ENCODE measurements at regions not wholly inside any gene's neighbourhood (a gene's known extent, or its start where the extent isn't known, plus 50 kb on each side); places are given as distances from the start of the nearest gene placed in this dataset.

DNA sequence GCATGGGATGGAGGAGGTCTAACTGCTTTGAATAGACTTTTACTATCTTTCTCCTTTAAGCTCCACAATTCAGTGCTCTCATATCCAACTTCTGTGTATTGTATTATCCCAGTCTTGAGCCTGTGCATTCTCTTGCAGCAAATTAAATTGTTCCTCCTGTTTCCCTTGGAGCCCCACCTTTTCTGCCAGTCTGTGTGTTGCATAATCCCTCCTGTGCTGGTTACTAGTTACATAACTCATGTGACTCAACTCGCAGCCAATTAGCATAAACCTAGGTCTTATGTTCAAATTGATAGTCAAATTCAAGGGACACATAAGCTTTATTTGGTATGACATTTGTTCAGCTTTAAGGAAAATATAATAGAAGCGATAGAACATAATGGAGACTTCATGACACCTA lies 1863.5 kb downstream of the MRPL39 start:
- no peak for DNase-seq (ENCODE audit: low read depth in 2 of 2)

DNA sequence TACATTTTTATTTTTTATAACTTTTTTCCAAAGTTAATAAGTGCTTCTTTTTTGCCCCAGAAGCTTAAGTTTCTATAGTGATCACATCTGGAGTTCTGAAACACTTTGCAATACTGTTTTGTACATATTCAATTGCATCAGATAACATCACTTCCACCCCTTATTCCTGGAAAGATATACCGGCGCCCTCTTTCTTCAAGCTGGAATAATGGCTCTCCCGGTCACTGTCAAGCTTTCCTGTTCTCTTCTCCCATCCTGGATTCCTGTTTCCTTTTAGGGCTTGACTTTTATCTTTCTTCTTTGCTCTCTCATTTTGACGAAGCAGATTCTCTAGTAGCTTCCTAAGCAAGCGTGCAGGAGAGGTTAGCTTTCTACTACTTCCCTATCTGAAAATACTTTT lies 1866.8 kb downstream of the MRPL39 start:
- no peak for DNase-seq (ENCODE audit: low read depth in 2 of 2)

- no peak for DNase-seq (ENCODE audit: low read depth in 2 of 2)
Measured at GRCh38 chr21:23732776-23733175, 1874.5 kb downstream of the MRPL39 start.

GRCh38 chr21:23729331-23729730 lies 1878.0 kb downstream of the MRPL39 start:
- no peak for DNase-seq (ENCODE audit: low read depth in 2 of 2)

DNA sequence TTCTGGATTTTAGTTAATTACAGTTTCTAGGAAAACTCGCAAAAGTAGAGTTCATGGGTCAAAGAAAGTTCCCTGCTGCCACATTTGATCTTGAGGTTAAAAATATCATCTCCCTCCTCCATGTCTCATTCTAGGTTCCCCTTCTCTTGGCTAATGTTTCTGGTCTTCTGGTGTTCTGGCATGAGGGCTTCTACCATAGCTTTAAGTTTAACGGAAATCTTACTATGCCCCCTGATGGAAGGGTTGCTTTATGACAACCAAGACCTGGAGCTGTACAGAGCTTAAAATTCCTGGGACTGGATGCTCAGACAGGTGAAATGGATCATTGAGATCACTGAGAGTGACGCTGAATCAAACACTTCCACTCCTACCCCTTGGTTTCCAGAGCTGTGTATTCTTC lies 1881.7 kb downstream of the MRPL39 start:
- no peak for DNase-seq (ENCODE audit: low read depth in 2 of 2)

GRCh38 chr21:23718446-23719285 lies 1888.6 kb downstream of the MRPL39 start:
- no peak for DNase-seq (ENCODE audit: low read depth in 2 of 2)

GRCh38 chr21:23712166-23712565 lies 1895.1 kb downstream of the MRPL39 start:
- DNase-seq (ENCODE audit: low read depth in 2 of 2), result no peak

DNA sequence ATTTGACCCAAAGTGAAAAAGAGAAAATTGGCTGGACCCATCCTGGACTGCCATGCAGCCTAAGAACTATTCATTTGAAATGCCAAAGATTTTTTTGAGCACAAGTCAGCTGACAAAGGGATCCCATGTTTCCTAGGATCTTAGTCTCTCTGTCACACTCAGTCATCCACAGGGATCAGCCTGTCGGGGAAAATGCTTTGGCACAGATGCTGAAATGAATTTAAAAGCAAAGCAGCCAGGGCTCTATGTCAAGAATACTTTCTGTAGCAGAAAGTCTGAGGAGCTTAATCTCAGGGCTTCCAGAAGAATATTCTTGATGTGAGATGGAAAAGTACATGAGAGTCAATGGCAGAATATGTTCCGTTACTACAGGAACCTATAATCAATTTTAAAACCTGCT lies 1900.8 kb downstream of the MRPL39 start:
- no peak for DNase-seq (ENCODE audit: low read depth in 2 of 2)

GRCh38 chr21:23699402-23699801 lies 1907.9 kb downstream of the MRPL39 start:
- DNase-seq (ENCODE audit: low read depth in 2 of 2), result no peak

DNA sequence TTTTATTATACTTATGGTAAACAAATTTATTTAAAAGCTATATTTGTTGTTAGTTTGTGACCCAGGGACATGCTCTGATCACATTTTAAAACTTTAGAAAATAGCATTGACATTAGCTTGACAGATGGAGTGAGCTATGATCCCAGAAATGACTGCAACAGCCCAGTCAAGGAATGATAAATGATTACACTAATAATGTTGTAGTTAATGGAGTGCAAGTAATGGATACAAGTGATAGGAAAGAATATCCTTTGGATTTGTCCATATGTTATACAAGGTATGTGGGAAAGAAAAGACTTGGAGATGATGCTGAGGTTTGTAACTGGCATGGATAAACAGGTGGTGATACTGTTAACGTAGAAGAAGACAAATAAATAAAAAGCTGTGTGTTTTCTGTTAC lies 1908.7 kb downstream of the MRPL39 start:
- DNase-seq (ENCODE audit: low read depth in 2 of 2), result no peak

DNA sequence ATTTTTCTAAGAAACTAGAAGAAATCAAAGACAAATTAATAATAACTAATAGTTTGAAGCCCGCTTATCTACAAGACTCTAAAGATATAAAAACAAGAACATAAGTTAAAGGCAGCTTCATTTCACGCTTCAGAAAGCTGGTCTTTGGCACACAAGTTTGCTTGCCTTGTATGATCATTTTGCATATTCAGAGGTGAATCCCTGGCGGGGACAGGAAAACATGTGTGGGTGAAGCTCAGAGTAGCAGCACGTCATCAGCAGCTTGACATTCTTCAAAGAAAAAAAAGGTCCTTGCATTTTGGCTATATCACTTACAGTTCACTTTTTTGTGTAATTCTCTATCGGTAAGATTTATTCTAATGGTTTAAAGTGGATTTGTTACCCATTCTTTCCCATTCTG lies 1911.8 kb downstream of the MRPL39 start:
- no peak for DNase-seq (ENCODE audit: low read depth in 2 of 2)

DNA sequence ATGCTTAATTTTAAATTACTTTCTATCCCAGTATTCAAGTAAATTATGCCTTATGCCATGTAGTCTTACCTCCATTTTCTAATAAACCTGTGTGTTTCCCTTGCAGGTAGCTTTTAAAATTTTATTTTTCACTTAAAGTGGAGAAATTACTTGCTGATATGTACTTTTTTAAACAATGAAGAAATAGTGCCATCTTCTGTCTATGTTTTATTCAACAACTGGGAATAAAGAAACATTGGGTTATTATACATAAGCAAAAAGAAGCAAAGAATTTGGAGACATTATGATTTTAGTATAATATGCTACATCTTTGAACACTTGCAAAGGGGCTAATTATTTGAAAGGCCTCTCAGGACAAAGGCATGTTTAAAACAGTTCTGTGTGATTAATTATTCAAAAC lies 1912.9 kb downstream of the MRPL39 start:
- no peak for DNase-seq (ENCODE audit: low read depth in 2 of 2)

DNA sequence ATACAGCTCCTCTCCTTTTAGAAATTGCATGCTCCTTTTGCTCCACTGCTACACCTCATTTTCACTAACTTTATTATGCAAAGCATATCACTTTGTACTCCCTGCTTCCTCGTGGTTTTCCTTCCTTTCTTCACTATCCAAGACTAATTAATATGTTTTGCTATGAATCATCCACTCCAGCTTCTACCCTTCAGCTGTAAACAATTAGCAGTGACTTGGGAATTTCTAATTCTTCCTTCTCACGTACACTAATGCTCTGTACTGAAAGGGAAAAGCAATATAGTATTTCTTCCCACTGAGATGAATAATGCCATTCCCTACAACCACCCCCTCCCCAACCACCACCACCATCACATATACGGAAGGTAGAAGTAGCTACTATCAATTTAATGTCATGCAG lies 1917.0 kb downstream of the MRPL39 start:
- no peak for DNase-seq (ENCODE audit: low read depth in 2 of 2)

GRCh38 chr21:23686737-23687523 lies 1920.4 kb downstream of the MRPL39 start:
- no peak for DNase-seq (ENCODE audit: low read depth in 2 of 2)

GRCh38 chr21:23684431-23684830 lies 1922.8 kb downstream of the MRPL39 start:
- no peak for DNase-seq (ENCODE audit: low read depth in 2 of 2)

- no peak for DNase-seq (ENCODE audit: low read depth in 2 of 2)
Measured at GRCh38 chr21:23664193-23664694, 1943.0 kb downstream of the MRPL39 start.

DNA sequence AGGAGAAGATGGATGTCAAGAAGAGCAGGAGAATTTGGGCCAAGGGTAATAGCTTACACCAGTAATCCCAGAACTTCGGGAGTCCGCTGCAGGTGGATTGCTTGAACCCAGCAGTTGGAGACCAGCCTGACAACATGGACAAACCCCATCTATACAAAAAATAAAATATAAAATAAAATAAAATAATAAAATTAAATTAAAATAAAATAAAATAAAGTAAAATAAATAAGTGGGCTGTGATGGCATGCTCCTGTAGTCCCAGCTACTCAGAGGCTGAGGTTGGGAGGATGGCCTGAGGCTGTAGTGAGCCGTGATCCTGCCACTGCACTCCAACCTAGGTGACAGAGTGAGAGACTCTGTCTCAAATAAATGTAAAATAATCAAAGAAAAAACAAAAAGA lies 1946.7 kb downstream of the MRPL39 start:
- DNase-seq (ENCODE audit: low read depth in 2 of 2), result no peak

- no peak for DNase-seq (ENCODE audit: low read depth in 2 of 2)
Measured at GRCh38 chr21:23644768-23645167, 1962.5 kb downstream of the MRPL39 start.

DNA sequence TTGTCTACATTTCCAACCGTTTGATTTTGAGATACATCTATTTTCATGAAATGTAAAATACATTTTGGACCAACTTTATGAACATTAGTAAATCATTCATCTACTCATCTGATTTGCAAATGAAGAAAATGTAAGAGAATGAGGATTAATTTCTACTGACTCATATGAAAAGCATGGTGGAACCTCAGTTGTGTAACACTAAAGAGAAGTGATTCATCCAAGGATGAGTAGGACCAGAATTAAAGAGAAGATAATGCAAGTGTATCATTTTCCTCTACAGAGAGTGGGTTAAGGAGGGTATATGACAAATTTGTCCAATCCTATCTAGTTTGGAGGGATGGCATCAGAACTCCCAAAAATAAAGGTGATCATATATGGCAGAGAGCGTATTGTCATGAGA lies 1967.6 kb downstream of the MRPL39 start:
- no peak for DNase-seq (ENCODE audit: low read depth in 2 of 2)

DNA sequence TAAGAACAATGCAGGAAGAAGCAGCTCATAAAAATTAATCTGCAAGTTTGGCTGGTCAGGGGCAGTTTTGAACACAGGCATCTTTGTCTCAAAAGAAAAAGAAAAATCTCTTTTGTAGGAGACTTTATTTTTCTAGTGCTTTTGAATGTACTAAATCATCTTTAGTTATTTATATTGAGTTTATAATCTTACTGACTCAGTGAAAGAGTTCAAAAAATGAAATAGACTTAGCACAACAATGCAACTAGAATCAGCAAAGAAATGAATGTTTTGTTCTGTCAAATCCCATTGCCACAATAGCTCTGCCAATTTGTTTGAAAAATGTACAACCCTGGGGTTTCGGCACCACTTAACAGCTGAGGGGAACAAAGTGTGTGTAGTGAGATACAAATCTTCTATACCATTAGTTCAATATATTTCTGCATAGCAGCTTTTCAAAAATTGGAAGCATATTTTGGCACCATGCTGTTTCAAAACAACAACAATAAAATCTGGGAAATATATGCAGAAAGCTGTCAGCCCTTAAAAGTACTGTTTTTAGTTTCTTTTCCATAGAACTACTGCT lies 1969.1 kb downstream of the MRPL39 start:
- DNase-seq (ENCODE audit: low read depth in 2 of 2), result no peak

- DNase-seq (ENCODE audit: low read depth in 2 of 2), result no peak
Measured at GRCh38 chr21:23633447-23633940, 1973.8 kb downstream of the MRPL39 start.

GRCh38 chr21:23624281-23624680 lies 1983.0 kb downstream of the MRPL39 start:
- DNase-seq (ENCODE audit: low read depth in 2 of 2), result no peak
